Adrenal gland (tissue), 5 donors: ENCODE measurements at regions not wholly inside any gene's neighbourhood (a gene's known extent, or its start where the extent isn't known, plus 50 kb on each side); places are given as distances from the start of the nearest gene placed in this dataset.

Experiments
- POLR2A ChIP-seq, 2 donors: fragments of 450-650 bp; IDR thresholded peaks; one replicate each; pipeline ENCODE4 v1.6.1; 2017; ENCODE audit warnings: antibody characterized with exemption in 2 of 2, mild to moderate bottlenecking in 2 of 2, moderate library complexity in 1 of 2
- TF ChIP-seq, protein P1 (sequence below), 6 experiments: fragments of 450-650 bp in 4 of 6; fragments of 200-600 bp in 2 of 6; sonication (generic) in 1 of 6; IDR thresholded peaks; 1 replicate in 5 of 6; 2 replicates in 1 of 6; pipeline versions ENCODE4 v1.5.1 to v1.8.0; 2016 to 2021; ENCODE audit warnings: antibody characterized with exemption in 6 of 6, mild to moderate bottlenecking in 2 of 6, moderate library complexity in 1 of 6
- donor health status: DM: no; HTN: no; CAD: no.

DNA sequence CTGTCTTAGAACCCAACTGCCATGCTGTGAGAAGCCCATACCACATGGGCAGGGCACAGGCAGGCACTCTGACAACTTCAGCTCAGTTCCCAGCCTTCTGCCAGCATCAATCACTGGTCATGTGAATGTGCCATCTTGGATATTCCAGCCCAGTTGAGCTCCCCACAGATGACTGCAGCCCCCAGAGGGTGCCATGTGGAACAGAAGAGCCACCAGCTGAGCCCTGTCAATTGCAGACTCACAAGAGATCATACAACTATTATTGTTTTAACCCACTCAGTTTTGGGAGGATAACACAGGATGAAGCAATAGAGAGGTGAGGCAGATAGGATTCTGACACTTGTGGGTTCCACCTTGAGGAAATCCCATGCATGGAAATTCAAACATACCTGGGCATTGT lies 78.4 kb upstream of the ZBTB40 start:
- TF ChIP-seq, protein P1, sequence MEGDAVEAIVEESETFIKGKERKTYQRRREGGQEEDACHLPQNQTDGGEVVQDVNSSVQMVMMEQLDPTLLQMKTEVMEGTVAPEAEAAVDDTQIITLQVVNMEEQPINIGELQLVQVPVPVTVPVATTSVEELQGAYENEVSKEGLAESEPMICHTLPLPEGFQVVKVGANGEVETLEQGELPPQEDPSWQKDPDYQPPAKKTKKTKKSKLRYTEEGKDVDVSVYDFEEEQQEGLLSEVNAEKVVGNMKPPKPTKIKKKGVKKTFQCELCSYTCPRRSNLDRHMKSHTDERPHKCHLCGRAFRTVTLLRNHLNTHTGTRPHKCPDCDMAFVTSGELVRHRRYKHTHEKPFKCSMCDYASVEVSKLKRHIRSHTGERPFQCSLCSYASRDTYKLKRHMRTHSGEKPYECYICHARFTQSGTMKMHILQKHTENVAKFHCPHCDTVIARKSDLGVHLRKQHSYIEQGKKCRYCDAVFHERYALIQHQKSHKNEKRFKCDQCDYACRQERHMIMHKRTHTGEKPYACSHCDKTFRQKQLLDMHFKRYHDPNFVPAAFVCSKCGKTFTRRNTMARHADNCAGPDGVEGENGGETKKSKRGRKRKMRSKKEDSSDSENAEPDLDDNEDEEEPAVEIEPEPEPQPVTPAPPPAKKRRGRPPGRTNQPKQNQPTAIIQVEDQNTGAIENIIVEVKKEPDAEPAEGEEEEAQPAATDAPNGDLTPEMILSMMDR (IDR thresholded peaks at IDR 0.05), result no peak
- TF ChIP-seq POLR2A (IDR thresholded peaks at IDR 0.05), result no peak
